NB4 (cell line): ENCODE measurements at regions not wholly inside any gene's neighbourhood (a gene's known extent, or its start where the extent isn't known, plus 50 kb on each side); places are given as distances from the start of the nearest gene placed in this dataset.

Experiments used
- DNase-seq: peaks from one replicate; pipeline ENCODE4 v3.0.0; 2010; ENCODE audit warnings: low read depth
- H3K4me3 ChIP-seq: one replicate; pipeline ENCODE4 v1.5.1; 2011; ENCODE audit warnings: mild to moderate bottlenecking, low read depth, low read length, moderate library complexity
- MAX ChIP-seq: IDR thresholded peaks from 2 replicates; pipeline ENCODE4 v1.6.1; 2011; ENCODE audit warnings: low read depth, low read length
- MYC ChIP-seq: IDR thresholded peaks from 2 replicates; pipeline ENCODE4 v1.6.1; 2011; ENCODE audit warnings: low read depth, low read length
- POLR2A ChIP-seq: IDR thresholded peaks from 2 replicates; pipeline ENCODE4 v1.6.1; 2011; ENCODE audit warnings: mild to moderate bottlenecking; ENCODE audit not compliant: insufficient read length; ENCODE audit errors: extremely low read depth
- TF ChIP-seq, protein P1 (sequence below): IDR thresholded peaks from one replicate; pipeline ENCODE4 v1.5.1; 2012; ENCODE audit warnings: low read depth, low read length

GRCh38 chr2:129865976-129866375 is 113.5 kb upstream of the RAB6C start:
- no peak for DNase-seq
- TF ChIP-seq, protein P1, sequence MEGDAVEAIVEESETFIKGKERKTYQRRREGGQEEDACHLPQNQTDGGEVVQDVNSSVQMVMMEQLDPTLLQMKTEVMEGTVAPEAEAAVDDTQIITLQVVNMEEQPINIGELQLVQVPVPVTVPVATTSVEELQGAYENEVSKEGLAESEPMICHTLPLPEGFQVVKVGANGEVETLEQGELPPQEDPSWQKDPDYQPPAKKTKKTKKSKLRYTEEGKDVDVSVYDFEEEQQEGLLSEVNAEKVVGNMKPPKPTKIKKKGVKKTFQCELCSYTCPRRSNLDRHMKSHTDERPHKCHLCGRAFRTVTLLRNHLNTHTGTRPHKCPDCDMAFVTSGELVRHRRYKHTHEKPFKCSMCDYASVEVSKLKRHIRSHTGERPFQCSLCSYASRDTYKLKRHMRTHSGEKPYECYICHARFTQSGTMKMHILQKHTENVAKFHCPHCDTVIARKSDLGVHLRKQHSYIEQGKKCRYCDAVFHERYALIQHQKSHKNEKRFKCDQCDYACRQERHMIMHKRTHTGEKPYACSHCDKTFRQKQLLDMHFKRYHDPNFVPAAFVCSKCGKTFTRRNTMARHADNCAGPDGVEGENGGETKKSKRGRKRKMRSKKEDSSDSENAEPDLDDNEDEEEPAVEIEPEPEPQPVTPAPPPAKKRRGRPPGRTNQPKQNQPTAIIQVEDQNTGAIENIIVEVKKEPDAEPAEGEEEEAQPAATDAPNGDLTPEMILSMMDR = no peak
- no peak overlapping the region for H3K4me3 ChIP-seq

DNA sequence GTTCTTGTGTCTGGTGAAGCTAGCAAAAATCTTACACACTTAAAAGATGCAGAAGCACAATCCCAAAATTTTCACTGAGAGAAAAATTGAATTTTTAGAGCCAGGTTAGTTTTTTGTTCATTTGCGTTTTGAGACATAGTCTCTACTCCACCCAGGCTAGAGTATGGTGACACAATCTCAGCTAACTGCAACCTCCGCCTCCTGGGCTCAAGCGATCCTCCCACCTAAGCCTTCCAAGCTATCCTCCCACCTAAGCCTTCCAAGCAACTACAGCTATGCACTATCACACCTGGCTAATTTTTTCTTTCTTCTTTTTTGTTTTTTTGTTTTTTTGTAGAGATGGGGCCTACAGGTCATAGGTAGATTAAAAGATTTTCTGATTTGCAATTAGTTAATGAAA is 113.1 kb upstream of the RAB6C start:
- no peak for TF ChIP-seq POLR2A
- TF ChIP-seq, protein P1 = no peak
- no peak for TF ChIP-seq MAX
- TF ChIP-seq MYC = no peak
- no peak overlapping the region for H3K4me3 ChIP-seq
- DNase-seq = no peak

DNA sequence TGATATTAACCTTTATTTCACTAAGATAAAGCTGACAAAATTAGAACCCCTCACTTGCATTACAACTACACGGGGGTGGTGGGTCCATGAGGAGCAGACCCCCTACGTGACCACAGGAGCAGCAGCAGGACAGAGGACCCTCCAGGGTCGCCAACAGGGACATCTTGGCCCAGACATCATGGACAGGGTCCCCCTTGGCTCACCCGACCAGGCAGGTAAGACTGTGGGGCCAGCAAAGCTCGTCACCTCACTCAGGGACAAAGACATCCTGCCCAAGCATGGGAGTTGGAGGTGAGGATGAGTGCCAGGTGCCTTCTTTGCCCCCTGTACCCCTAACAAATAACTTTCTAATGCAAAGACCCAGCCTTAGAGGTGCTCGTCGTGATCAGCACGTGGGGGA is 111.3 kb upstream of the RAB6C start:
- no peak overlapping the region for H3K4me3 ChIP-seq
- DNase-seq = no peak
- TF ChIP-seq MAX (no peak), POLR2A (no peak), MYC (no peak)
- TF ChIP-seq, protein P1 = no peak

GRCh38 chr2:129870685-129871241 is 108.7 kb upstream of the RAB6C start:
- TF ChIP-seq, protein P1 = no peak
- TF ChIP-seq MAX (no peak), POLR2A (no peak), MYC (no peak)
- no peak overlapping the region for H3K4me3 ChIP-seq
- DNase-seq = peak; percentile 18

- no peak overlapping the region for H3K4me3 ChIP-seq
- TF ChIP-seq POLR2A = no peak
- TF ChIP-seq MYC = no peak
- TF ChIP-seq MAX = no peak
- TF ChIP-seq, protein P1 = no peak
- DNase-seq = no peak
Measured at GRCh38 chr2:129872446-129872845, 107.0 kb upstream of the RAB6C start.

GRCh38 chr2:129876541-129876940 is 102.9 kb upstream of the RAB6C start:
- peak overlapping the region; percentile 72 for H3K4me3 ChIP-seq
- DNase-seq = no peak
- TF ChIP-seq POLR2A (no peak), MAX (no peak), MYC (no peak)
- TF ChIP-seq, protein P1 = no peak
